Fibroblast of gingiva (primary cell): ENCODE measurements at regions not wholly inside any gene's neighbourhood (a gene's known extent, or its start where the extent isn't known, plus 50 kb on each side); places are given as distances from the start of the nearest gene placed in this dataset.

Experiments
- DNase-seq: peaks from one replicate; pipeline ENCODE4 v3.0.0-alpha.2; 2011; ENCODE audit warnings: low read depth

DNA sequence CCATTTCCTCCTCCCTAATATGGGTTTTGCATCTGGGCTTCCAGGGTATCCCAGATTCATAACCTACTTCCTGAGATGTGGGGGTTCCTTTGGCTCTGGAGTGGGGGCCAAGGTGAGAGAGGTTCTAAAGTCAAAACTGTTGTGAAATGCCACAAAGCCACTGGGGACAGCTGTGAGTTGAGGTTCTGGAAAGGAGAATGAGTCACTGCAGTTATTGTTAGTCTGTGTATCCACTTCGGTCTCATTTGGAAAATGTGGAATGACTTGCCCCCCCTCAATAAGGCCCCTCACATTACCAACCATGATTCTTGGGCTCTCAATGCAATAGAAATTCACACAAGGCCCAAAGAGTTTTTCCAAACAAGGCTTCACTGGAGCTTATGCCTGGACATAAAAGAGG, 51.1 kb upstream of the LGALSL start:
- no peak for DNase-seq

DNA sequence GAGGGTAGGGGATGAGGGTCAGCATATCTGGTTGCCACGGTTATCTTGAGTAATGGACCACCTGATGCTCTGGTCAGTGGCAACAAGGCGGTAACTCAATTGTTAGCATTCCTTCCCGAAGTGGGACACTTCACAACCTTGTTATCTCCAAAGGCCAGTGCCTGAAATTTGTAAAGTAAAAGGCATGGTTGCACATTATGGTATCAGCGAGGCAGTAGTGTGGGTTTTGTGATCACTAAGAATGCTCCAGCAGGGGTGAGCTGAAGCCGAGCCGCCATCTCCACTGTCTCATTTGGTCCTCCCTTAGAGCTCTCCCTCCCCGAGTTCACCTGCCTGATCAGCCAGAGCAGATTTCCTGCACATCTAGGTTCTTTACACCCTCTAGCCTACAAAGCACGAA, 50.5 kb upstream of the LGALSL start:
- no peak for DNase-seq

DNA sequence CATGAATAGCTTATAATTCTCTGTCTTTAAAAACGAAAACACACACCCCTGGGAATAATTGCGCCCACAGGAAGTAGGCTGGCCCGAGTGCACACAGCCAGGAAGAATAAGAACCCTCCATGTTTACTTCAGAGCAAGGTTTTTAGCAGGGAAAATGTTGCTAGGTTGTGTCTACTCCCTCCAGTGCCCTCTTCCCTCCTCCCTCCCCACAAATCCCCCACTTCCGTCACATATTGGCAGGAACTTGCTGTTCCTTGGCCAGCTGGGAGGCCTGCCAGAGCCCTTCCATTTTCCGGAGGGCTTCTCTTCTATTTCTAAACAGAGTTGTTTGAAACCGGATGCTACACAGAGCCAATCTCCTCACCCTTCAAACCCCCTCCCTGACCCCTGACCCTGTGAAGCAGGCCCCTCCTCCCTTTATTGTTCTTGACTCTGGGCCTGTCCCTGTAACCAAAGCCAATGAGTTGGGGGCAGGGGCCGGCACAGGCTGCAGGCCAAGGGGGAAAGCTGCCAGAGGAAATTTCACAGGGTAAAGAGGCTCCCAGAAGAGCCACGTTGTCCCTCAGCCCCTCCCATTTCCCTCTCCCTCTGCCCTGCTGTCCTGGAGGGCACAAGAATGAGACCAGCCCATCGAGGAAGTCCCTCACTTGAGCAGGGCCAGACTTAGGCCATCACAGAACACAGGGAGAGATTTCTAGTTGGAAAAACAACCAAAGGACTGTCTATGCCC, 49.8 kb upstream of the LGALSL start:
- peak; percentile 80 for DNase-seq
